Right kidney (tissue), 1 donor: ENCODE measurements at regions not wholly inside any gene's neighbourhood (a gene's known extent, or its start where the extent isn't known, plus 50 kb on each side); places are given as distances from the start of the nearest gene placed in this dataset.

Source experiments
- DNase-seq: peaks from one replicate; pipeline ENCODE4 v3.0.0-alpha.2; 2016

DNA sequence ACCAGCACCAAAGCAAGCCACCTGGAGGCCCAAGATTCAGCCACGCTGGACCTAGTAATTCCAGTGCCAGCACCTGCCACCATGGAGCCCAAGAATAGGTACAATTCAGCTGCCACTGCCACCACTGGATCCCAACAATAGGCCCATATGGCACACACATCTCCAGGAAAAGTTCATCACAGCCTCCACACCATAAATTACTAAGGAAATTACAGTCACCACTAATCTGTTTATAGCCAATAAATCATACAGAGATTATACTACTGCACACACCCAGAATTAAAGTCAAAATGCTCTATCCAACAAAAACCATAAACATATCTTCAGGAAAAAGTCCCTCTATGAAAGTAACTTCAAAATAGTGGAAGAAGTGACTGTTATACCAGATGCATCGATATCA lies 242.8 kb downstream of the SPATA31D1 start:
- DNase-seq: no peak

- no peak for DNase-seq
These were observed 245.8 kb downstream of the SPATA31D1 start for GRCh38 chr9:82234160-82234943.

DNA sequence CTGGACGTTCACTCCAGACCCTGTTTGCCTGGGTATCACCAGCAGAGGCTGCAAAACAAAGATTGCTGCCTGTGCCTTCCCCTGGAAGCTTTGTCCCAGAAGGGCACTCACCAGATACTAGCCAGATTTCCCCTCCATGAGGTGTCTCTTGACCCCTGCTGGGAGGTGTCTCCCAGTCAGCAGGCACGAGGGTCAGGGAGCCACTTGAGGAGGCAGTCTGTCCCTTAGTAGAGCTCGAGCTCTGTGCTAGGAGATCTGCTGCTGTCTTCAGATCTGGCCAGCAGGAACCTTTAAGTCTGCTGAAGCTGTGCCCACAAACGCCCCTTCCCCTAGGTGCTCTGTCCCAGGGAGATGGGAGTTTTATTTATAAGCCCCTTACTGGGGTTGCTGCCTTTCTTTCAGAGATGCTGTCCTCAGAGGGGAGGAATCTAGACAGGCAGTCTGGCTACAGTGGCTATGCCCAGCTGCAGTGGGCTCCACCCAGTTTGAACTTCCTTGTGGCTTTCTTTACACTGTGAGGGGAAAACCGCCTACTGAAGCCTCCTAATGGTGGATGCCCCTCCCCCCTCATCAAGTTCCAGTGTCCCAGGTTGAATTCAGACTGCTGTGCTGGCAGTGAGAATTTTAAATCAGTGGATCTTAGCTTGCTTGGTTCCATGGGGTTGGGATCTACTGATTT lies 253.9 kb downstream of the SPATA31D1 start:
- no peak for DNase-seq

- no peak for DNase-seq
These were observed 258.7 kb downstream of the SPATA31D1 start for GRCh38 chr9:82247318-82247717.

DNA sequence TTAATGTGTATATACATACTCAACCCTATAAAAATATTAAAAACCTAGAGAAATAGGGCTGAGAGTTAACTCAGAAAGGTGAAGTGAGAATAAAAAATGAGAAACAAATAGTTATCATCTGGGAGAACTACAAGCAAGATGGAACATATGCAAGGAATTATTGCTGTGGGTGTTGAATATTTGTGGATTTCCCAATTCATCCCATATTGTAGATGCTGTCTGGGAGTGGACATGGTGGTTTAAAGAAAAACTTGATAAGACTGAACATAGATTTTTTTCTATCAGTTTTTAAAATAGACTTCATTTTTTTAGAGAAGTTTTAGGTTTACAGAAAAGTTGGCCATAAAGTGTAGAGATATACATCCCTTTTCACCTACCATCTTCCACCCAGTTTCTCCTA lies 263.5 kb downstream of the SPATA31D1 start:
- DNase-seq: no peak

GRCh38 chr9:82254646-82255367 lies 266.2 kb downstream of the SPATA31D1 start:
- no peak for DNase-seq

DNA sequence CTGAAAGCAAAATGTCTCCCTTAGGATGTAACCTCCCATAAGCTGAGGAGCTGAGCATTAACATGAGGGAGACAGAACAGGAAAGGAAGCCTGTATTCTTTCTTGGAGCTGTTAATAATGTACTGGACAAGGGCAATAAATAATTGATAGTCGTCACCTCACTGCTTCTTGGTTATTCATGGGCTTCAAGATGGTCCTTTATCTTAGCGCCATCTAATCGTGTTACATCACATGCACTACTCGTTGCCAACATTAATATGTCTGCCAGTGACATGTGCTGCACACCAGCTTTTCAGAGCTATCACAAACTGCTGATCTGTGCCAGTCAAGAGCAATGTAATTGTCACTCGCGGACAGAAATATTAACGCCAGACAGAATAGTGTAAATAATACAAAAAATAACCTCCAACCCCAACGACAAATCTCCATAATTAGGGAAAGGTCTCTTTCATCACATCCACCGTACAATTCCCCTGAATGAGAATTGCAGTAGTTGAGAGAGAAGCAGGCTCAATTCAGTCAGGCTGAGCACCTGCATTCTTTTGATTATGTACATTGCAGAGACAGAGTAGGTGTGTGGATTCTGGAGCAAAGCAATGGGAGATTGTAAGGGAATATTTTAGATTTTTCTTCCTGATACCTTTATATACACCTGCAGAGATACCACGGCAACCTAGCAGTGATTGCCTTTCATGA lies 267.1 kb downstream of the SPATA31D1 start:
- DNase-seq: no peak

- DNase-seq: no peak
These were observed 272.1 kb downstream of the SPATA31D1 start for GRCh38 chr9:82260691-82261090.

- DNase-seq: no peak
These were observed 275.0 kb downstream of the SPATA31D1 start for GRCh38 chr9:82263619-82264018.

GRCh38 chr9:82271106-82271561 lies 282.6 kb downstream of the SPATA31D1 start:
- no peak for DNase-seq

DNA sequence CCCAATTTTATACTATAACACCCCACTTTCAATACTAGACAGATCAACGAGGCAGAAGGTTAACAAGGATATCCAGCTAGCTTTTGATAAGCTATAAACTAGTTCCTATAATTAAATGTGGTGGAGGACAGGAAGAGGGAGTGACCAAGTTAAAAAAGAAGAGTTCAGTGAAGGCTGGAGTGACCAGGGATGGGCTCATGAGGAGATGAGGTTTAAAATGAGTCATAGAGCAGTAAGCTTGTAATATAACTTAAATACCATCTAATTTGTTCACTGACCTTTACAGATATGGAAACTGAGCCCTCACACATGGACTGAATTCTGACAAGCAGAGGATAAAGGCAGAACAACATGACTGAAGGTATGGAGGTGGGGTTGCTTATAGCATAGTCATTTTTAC lies 284.5 kb downstream of the SPATA31D1 start:
- no peak for DNase-seq

DNA sequence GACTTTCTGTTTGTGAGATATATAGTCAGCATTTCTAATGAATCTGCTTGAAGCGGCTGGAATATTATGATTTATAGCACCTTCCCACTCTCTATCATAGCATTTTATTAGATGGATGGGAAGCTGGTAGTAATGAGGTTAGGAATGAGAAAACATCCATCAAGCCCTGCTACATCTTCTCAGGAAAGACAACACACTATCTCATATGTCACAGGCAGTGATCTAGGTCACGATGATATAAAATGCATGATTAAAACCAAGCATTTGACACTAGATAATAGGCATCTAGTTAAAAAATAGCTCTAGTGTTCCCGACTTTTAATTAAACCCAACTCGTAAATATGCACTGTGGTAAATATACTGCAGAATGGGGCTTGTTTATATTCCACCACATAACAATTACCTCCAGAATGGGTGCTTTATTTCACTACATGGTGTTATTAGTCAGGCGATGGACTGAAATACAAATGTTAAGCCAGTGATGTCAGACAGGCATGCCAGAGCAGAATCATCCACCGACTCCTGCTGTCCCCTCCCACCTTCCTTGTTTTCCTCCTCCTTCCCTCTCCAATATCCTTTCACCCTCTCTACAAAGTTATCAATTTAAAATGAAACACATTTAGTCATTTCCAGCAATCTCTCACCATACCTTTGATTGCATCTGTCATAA lies 286.8 kb downstream of the SPATA31D1 start:
- DNase-seq: no peak

DNA sequence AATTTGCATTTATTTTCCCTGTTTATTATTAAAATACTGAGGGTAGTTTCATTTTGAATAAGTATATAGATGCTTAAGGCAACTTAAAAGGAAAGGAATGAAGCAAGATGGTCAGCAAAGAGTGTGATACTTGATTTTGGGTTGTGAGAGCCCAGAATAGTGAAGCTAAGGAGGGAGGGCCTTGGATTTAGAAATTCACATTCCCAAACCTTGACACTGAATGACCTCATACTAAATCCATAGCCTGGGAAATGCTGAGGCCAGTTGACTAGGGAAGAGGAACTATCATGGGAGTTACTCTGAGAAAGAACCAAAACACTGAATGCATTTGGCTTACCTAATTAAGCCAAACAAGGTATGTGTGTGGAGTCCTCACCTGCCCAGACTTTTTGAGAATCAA lies 292.5 kb downstream of the SPATA31D1 start:
- DNase-seq: no peak

DNA sequence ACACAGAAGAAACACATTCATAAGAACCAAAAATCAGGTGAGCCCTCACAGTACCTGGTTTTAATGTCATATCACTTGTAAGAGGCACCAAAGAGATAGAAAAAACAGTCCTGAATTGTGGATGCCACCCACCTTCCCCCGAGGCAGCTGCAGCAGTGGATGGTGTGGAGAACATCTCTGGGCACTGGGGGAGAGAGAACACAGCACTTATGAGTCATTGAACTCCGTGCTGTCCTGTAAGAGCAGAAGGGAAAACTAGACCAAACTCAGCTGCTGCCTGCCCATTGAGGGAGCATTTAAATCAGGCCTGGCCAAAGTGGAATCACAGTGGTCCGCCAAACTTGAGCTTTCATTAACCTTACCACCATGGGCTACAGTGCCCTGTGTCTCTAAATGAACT lies 296.2 kb downstream of the SPATA31D1 start:
- no peak for DNase-seq

GRCh38 chr9:82295181-82295580 lies 306.6 kb downstream of the SPATA31D1 start:
- no peak for DNase-seq

- DNase-seq: no peak
These were observed 311.3 kb downstream of the SPATA31D1 start for GRCh38 chr9:82299870-82300269.

GRCh38 chr9:82302968-82303655 lies 314.5 kb downstream of the SPATA31D1 start:
- DNase-seq: no peak

- no peak for DNase-seq
These were observed 320.3 kb downstream of the SPATA31D1 start for GRCh38 chr9:82308836-82309235.

- no peak for DNase-seq
These were observed 325.1 kb downstream of the SPATA31D1 start for GRCh38 chr9:82313697-82314096.

DNA sequence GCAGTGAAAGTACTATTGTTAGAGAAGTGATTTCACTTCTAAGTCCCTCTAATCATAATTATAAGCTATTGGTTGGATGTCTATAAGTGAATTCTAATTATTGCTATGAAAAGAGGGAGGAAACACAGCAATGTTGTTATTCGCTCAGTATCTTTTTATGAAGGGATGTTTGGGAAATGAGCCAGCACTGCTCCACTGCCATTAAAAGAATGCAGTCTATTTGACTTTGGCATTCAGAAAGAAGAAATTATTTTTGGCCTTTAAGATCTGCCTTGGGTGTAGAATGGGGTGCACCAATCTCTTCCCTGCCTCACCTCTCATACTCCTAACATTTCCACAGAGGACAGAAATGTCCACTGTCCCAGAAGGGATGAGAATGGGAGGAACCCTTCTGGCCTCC lies 332.0 kb downstream of the SPATA31D1 start:
- DNase-seq: no peak

- DNase-seq: no peak
These were observed 337.3 kb downstream of the SPATA31D1 start for GRCh38 chr9:82325907-82326306.
